ENCODE measurements at regions not wholly inside any gene's neighbourhood (a gene's known extent, or its start where the extent isn't known, plus 50 kb on each side); places are given as distances from the start of the nearest gene placed in this dataset.
"Not testable (repeated sequence)": the region's sequence is repeated elsewhere in the genome, so short reads cannot be mapped to it uniquely, and the experiment has no call there.

DNA sequence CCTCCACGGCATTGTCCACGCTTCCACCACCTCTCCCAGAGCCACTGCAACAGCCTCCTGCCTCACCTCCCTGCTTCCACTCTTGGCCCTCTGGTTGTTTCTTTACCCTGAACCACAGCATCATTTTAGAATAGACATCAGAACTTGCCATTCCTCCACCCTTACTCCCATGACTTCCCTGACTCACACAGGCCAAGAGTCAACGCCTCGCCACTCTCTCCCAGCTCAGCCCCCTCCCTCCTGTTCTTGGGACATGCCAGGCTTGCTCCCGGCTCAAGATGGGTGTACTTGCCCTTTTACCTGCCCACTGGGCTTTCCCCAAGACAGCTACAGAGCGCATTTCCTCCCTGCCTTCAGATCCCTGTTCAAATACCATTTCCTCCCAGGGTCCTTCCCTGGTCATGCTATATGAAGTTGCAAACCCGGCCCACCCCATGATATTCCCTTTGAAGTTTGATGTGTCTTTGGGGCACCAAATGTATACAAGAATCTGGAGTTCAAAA is 429.1 kb downstream of the RPS24 start:
- Histone ChIP-seq H3K4me3 (no peak overlapping the region), H3K9ac (ENCODE audit: insufficient read length) (no peak overlapping the region), H3K9me3 (ENCODE audit: low read depth, low read length) (no peaks in the 10 kb centered on the region), H3K36me3 (ENCODE audit: insufficient read depth, low read length) (no peaks in the 10 kb centered on the region), H3K27ac (no peak overlapping the region)
- no peak for TF ChIP-seq POLR2AphosphoS5 (IDR thresholded peaks at IDR 0.05; ENCODE audit: borderline replicate concordance, low read depth, low read length)
- TF ChIP-seq EZH2 (IDR thresholded peaks at IDR 0.05) = no peak
- no peak for TF ChIP-seq FOXP2 (optimal IDR thresholded peaks at IDR 0.05; ENCODE audit: control extremely low read depth, extremely low read length, insufficient read depth)
- no peak for DNase-seq (ENCODE audit: low read depth, low spot score)

DNA sequence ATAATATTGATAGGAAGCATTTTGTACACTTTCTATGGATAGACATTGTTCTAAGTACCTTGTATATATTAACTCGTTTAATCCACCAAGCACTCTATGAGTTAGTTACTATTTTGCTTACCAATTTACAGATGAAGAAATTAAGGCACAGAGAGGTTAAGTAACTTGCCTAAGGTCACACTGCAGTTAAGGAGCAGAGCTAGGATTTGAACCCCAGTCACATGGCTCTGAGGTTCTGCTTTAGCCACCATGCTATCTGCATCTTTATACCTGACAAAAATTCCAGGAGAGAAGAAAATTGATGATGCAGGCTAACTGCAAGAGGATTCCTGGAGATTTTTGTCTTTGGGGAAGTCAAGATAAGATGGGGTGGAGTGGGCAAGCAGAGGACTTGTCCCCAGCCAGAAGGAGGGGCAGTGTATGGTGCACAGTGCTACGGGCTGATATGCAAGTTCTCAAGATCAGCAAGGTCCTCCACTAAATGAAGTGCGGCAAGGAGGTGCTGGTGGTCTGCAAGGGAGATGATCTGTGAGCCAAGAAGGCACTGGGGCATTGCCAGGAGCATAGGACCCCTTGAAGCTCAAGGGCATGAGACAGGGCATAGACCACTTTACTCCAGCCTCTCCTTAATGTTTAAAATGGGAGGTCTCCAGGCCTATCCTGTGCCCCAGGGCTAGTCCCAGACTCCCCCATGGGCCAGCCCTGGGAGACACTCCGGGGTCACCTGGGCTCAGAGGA is 430.6 kb downstream of the RPS24 start:
- Histone ChIP-seq H3K4me3 (no peak overlapping the region), H3K9ac (ENCODE audit: insufficient read length) (no peak overlapping the region), H3K36me3 (ENCODE audit: insufficient read depth, low read length) (no peaks in the 10 kb centered on the region), H3K27ac (no peak overlapping the region), H3K9me3 (ENCODE audit: low read depth, low read length) (no peaks in the 10 kb centered on the region)
- DNase-seq (ENCODE audit: low read depth, low spot score) = no peak
- TF ChIP-seq POLR2AphosphoS5 (IDR thresholded peaks at IDR 0.05; ENCODE audit: borderline replicate concordance, low read depth, low read length) (no peak), FOXP2 (optimal IDR thresholded peaks at IDR 0.05; ENCODE audit: control extremely low read depth, extremely low read length, insufficient read depth) (no peak), EZH2 (IDR thresholded peaks at IDR 0.05) (no peak)

DNA sequence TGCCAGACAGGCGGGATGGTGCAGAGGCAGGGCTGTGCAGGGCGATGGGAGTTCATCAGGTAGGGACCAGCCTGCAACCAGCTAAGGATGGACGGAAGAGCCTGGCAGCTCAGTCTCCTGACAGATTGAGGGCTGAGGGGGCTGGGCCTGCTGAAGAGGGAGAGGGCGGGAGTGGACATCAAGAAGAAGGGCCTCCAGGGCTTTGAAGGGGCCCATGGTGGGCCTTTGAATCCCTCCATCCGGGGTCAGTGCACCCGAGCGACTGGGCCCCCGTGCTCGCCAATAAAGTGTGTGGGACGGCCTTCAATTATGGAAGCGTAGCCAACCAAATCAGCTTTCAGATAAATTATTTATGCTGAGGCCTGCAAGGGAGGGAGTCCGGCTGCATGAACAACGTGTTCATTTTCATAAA is 431.2 kb downstream of the RPS24 start:
- TF ChIP-seq EZH2 (IDR thresholded peaks at IDR 0.05) (no peak), POLR2AphosphoS5 (IDR thresholded peaks at IDR 0.05; ENCODE audit: borderline replicate concordance, low read depth, low read length) (no peak), FOXP2 (optimal IDR thresholded peaks at IDR 0.05; ENCODE audit: control extremely low read depth, extremely low read length, insufficient read depth) (no peak)

DNA sequence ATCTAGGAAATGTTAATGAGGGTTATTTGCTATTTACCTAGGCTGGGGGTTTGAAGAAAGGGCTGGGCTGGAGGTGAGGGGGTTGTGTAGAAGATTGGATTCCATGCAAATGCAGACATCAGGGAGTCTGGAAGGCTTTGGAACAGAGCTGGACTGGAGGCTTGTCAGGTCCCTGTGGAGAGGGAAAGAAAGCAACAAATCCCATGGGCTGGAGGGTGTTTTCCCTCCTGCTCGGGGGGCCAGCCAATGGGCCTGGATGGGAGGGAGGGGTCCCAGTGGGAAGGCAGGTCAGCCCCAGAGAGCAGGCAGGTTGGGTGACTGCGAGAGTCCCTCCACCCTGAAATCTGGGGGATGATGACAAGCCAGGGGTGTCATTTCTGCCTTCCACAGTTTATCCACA is 431.8 kb downstream of the RPS24 start:
- Histone ChIP-seq H3K9me3 (ENCODE audit: low read depth, low read length) (no peaks in the 10 kb centered on the region), H3K27ac (no peak overlapping the region), H3K9ac (ENCODE audit: insufficient read length) (no peak overlapping the region), H3K4me3 (no peak overlapping the region), H3K36me3 (ENCODE audit: insufficient read depth, low read length) (no peaks in the 10 kb centered on the region)
- DNase-seq (ENCODE audit: low read depth, low spot score) = no peak
- TF ChIP-seq POLR2AphosphoS5 (IDR thresholded peaks at IDR 0.05; ENCODE audit: borderline replicate concordance, low read depth, low read length) (no peak), FOXP2 (optimal IDR thresholded peaks at IDR 0.05; ENCODE audit: control extremely low read depth, extremely low read length, insufficient read depth) (no peak), EZH2 (IDR thresholded peaks at IDR 0.05) (no peak)

More for the DNA sequence above, 431.2 kb downstream of the RPS24 start:
- Histone ChIP-seq H3K4me3 (no peak overlapping the region), H3K36me3 (ENCODE audit: insufficient read depth, low read length) (no peaks in the 10 kb centered on the region), H3K9ac (ENCODE audit: insufficient read length) (no peak overlapping the region), H3K27ac (no peak overlapping the region), H3K9me3 (ENCODE audit: low read depth, low read length) (no peaks in the 10 kb centered on the region)
- no peak for DNase-seq (ENCODE audit: low read depth, low spot score)

DNA sequence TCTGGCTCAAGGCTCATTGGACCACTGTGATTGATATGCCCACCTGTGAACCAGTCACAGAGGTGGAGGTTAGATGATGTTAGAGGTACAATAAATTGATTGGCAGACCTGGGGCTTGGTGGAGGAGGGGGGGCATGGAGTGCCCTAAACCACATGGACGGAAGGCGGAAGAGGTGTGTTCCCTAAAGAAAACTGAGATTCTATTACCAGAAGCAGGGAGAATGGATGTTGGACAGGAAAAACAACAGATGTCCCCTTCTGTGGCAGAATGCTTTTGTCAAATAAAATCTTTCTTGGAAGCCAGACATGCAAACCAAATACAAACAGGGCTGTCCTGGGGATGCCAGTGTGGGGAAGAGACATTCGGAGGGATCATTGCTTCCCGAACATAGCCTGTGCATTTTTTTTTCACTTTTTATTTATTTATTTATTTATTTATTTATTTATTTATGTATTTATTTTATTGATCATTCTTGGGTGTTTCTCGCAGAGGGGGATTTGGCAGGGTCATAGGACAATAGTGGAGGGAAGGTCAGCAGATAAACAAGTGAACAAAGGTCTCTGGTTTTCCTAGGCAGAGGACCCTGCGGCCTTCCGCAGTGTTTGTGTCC is 433.9 kb downstream of the RPS24 start:
- Histone ChIP-seq H3K4me3 (no peak overlapping the region), H3K9ac (ENCODE audit: insufficient read length) (no peak overlapping the region), H3K9me3 (ENCODE audit: low read depth, low read length) (no peaks in the 10 kb centered on the region), H3K36me3 (ENCODE audit: insufficient read depth, low read length) (no peaks in the 10 kb centered on the region), H3K27ac (no peak overlapping the region)
- DNase-seq (ENCODE audit: low read depth, low spot score) = no peak
- TF ChIP-seq POLR2AphosphoS5 (IDR thresholded peaks at IDR 0.05; ENCODE audit: borderline replicate concordance, low read depth, low read length) = no peak
- TF ChIP-seq EZH2 (IDR thresholded peaks at IDR 0.05) = no peak
- no peak for TF ChIP-seq FOXP2 (optimal IDR thresholded peaks at IDR 0.05; ENCODE audit: control extremely low read depth, extremely low read length, insufficient read depth)

DNA sequence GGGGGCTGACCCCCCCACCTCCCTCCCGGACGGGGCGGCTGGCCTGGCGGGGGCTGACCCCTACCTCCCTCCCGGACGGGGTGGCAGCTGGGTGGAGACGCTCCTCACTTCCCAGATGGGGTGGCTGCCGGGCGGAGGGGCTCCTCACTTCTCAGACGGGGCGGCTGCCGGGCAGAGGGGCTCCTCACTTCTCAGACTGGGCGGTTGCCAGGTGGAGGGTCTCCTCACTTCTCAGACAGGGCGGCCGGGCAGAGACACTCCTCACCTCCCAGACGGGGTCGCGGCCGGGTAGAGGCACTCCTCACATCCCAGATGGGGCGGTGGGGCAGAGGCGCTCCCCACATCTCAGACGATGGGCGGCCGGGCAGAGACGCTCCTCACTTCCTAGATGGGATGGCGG is 435.1 kb downstream of the RPS24 start:
- not testable (repeated sequence) for H3K27ac ChIP-seq

DNA sequence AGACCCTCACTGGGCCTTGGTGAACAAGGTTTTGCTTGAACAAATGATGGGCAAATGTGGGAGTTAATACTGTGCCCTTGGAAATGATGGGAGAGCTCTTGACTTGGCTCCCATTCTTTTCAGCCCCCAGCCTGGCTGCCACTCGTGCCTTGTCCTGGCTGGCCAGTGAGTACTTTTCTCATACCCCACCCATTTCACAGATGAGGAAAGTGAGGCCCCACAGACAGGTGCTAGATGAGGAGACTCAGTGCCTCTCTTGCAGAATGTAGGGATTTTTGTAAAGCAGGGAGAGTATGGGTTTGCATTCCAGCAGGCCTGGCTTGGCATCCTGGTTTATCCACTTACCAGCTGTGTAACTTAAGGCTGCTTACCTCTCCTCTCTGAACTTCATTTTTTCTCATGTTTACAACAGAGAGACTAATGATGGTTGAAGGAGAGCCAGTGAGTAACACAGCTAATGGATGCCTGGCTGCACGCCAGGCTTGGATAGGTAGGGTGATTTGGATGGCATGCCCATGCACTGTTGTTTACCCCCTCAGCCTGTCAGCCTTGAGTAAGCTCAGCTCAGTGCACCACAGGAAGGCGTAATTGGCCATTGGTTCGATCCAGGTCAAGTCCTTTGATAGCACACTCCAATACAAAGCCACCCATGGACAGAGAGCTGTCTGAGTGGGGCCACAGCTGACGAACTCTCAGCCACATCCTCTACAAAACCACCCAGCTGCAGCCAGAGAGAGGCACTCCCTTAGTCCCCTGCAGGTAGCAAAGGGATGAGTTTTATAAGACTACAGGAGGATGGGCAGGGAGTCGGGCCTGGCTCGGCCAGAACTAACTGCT is 436.8 kb downstream of the RPS24 start:
- TF ChIP-seq FOXP2 (optimal IDR thresholded peaks at IDR 0.05; ENCODE audit: control extremely low read depth, extremely low read length, insufficient read depth) (no peak), POLR2AphosphoS5 (IDR thresholded peaks at IDR 0.05; ENCODE audit: borderline replicate concordance, low read depth, low read length) (no peak), EZH2 (IDR thresholded peaks at IDR 0.05) (no peak)
- H3K9me3 ChIP-seq (ENCODE audit: low read depth, low read length) = no peaks in the 10 kb centered on the region
- H3K36me3 ChIP-seq (ENCODE audit: insufficient read depth, low read length) = no peaks in the 10 kb centered on the region
- H3K4me3 ChIP-seq = no peak overlapping the region
- no peak for DNase-seq (ENCODE audit: low read depth, low spot score)
- H3K27ac ChIP-seq = no peak overlapping the region
- no peak overlapping the region for H3K9ac ChIP-seq (ENCODE audit: insufficient read length)

More for the DNA sequence above, 435.1 kb downstream of the RPS24 start:
- not testable (repeated sequence) for H3K9ac ChIP-seq (ENCODE audit: insufficient read length); H3K9me3 ChIP-seq (ENCODE audit: low read depth, low read length); DNase-seq (ENCODE audit: low read depth, low spot score); H3K36me3 ChIP-seq (ENCODE audit: insufficient read depth, low read length); H3K4me3 ChIP-seq

DNA sequence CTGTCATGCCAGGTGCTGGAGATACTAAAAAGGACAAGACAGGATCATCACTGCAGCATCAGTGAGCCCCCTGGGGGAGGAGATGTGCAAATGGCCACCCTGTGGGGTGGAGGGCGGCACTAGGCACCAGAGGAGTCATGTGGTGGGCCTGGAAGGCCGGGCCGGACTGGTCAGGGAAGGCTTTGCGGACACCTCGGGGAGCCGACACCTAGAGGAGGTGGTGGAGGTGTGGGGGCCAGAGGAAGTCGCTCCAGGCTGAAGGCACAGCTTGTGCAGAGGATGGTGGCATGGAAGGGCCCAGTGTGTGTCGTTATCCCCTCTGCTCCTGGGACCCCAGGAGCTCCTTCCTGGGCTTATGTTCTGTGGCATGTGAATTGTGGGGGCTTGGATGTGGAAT is 437.7 kb downstream of the RPS24 start:
- no peak for DNase-seq (ENCODE audit: low read depth, low spot score)
- TF ChIP-seq POLR2AphosphoS5 (IDR thresholded peaks at IDR 0.05; ENCODE audit: borderline replicate concordance, low read depth, low read length) (no peak), FOXP2 (optimal IDR thresholded peaks at IDR 0.05; ENCODE audit: control extremely low read depth, extremely low read length, insufficient read depth) (no peak)
- H3K9ac ChIP-seq (ENCODE audit: insufficient read length) = no peak overlapping the region

More for the DNA sequence above, 437.7 kb downstream of the RPS24 start:
- no peak overlapping the region for H3K27ac ChIP-seq
- no peaks in the 10 kb centered on the region for H3K9me3 ChIP-seq (ENCODE audit: low read depth, low read length)
- H3K36me3 ChIP-seq (ENCODE audit: insufficient read depth, low read length) = no peaks in the 10 kb centered on the region
- H3K4me3 ChIP-seq = no peak overlapping the region

Data from SK-N-MC (cell line).